Right lobe of liver (tissue), 6 donors: ENCODE measurements at regions not wholly inside any gene's neighbourhood (a gene's known extent, or its start where the extent isn't known, plus 50 kb on each side); places are given as distances from the start of the nearest gene placed in this dataset.

Experiments used
- ATAC-seq, 4 donors: fragments of 200-7000 bp; cut with Tn5 transposase; one replicate each; pipeline ENCODE4 v1.9.1; 2020; ENCODE audit warnings: mild to moderate bottlenecking in 4 of 4, moderate library complexity in 4 of 4
- DNase-seq, 3 donors: peaks; one replicate each; pipeline ENCODE4 v3.0.0-alpha.2; 2020
- H3K27ac ChIP-seq, 3 donors: fragments of 200-600 bp; one replicate each; pipeline ENCODE4 v1.8.0; 2022
- H3K27me3 ChIP-seq, 2 donors: fragments of 200-600 bp; one replicate each; pipeline ENCODE4 v1.8.0; 2022
- H3K36me3 ChIP-seq, 4 donors: fragments of 200-600 bp; sonication (generic) in 1 of 4; one replicate each; pipeline versions ENCODE4 v1.5.1 to v1.8.0; 2017 to 2022; ENCODE audit warnings: control low read depth in 1 of 4
- H3K4me1 ChIP-seq, 4 donors: fragments of 200-600 bp; sonication (generic) in 1 of 4; one replicate each; pipeline versions ENCODE4 v1.5.1 to v1.8.0; 2017 to 2022; ENCODE audit warnings: control low read depth in 1 of 4
- H3K4me3 ChIP-seq, 3 donors: fragments of 200-600 bp; one replicate each; pipeline ENCODE4 v1.8.0; 2022
- H3K9me3 ChIP-seq, 4 donors: fragments of 200-600 bp; sonication (generic) in 1 of 4; one replicate each; pipeline versions ENCODE4 v1.5.1 to v1.8.0; 2017 to 2022; ENCODE audit warnings: control low read depth in 1 of 4
- POLR2A ChIP-seq: fragments of 450-650 bp; IDR thresholded peaks from one replicate; pipeline ENCODE4 v1.6.1; 2017; ENCODE audit warnings: antibody characterized with exemption, mild to moderate bottlenecking
- WGBS: methylation state at CpG from one replicate; pipeline ENCODE4 v1.1.6; 2018; ENCODE audit warnings: low coverage, low lambda C conversion rate; ENCODE audit not compliant: insufficient coverage; ENCODE audit errors: missing lambda C conversion rate; 5-methylcytosine and 5-hydroxymethylcytosine counted together
- intact Hi-C, 2 donors: fragments of 100-400 bp; cut with DNase I; formaldehyde crosslinking; loops; one replicate each; pipeline versions ENCODE4 v1.11.2 to v1.14.1; 2022
- TF ChIP-seq, protein P1 (sequence below), 4 donors: fragments of 200-600 bp in 3 of 4; fragments of 450-650 bp in 1 of 4; IDR thresholded peaks; one replicate each; pipeline versions ENCODE4 v1.5.1 to v1.8.0; 2016 to 2022; ENCODE audit warnings: antibody characterized with exemption in 4 of 4, mild to moderate bottlenecking in 2 of 4
- donor health status: DM: no; HTN: yes; CAD: no.
- donor health status: DM: no; HTN: no; CAD: no.
- donor health status: DM: no; HTN: no; CAD: no.
- donor health status: DM: no; HTN: yes; CAD: no.
- donor health status: DM: no; HTN: yes; CAD: no.

- TF ChIP-seq, protein P1, sequence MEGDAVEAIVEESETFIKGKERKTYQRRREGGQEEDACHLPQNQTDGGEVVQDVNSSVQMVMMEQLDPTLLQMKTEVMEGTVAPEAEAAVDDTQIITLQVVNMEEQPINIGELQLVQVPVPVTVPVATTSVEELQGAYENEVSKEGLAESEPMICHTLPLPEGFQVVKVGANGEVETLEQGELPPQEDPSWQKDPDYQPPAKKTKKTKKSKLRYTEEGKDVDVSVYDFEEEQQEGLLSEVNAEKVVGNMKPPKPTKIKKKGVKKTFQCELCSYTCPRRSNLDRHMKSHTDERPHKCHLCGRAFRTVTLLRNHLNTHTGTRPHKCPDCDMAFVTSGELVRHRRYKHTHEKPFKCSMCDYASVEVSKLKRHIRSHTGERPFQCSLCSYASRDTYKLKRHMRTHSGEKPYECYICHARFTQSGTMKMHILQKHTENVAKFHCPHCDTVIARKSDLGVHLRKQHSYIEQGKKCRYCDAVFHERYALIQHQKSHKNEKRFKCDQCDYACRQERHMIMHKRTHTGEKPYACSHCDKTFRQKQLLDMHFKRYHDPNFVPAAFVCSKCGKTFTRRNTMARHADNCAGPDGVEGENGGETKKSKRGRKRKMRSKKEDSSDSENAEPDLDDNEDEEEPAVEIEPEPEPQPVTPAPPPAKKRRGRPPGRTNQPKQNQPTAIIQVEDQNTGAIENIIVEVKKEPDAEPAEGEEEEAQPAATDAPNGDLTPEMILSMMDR (IDR thresholded peaks at IDR 0.05) = no peak
- TF ChIP-seq POLR2A = no peak
- ATAC-seq (no peak), DNase-seq (no peak)
- WGBS = 73% methylated on average over 1 of the region's 1 CpG
- Histone ChIP-seq H3K9me3 (no peaks in the 10 kb centered on the region), H3K4me3 (no peak overlapping the region), H3K4me1 (no peaks in the 10 kb centered on the region), H3K36me3 (no peaks in the 10 kb centered on the region), H3K27ac (no peak overlapping the region), H3K27me3 (no peaks in the 10 kb centered on the region)
- intact Hi-C loops = no loop called here
Measured at GRCh38 chr4:36511785-36512184, 230.4 kb downstream of the DTHD1 start.

DNA sequence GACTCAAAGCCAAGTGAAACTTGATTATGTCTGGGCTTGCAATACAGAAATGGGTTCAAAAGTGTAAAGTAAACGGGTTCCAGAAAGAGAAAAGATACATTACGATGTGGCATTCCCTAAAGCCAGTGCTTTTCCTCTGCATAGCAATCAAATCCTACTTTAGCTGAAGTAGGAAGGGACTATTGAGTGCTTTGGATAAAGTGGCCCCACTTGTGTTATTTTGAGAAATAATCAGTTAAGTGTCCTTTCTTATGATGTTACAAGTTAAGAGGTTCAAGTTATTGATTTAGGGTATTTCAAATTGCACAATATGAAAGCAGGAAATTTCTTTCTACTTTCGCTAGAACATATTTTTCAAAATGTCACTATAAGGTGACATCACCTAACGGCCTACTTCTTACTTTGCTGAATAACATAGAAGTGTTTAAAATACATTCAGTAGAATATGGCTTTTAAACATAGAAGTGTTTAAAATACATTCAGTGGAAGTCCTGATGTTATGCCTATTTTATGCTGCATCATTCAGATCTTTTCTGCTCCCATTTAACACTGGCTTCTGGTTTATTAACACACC, 235.2 kb downstream of the DTHD1 start:
- Histone ChIP-seq H3K27me3 (no peaks in the 10 kb centered on the region), H3K9me3 (no peaks in the 10 kb centered on the region), H3K27ac (no peak overlapping the region), H3K36me3 (no peaks in the 10 kb centered on the region), H3K4me1 (no peaks in the 10 kb centered on the region), H3K4me3 (no peak overlapping the region)
- WGBS = 56% methylated on average over 4 of the region's 4 CpGs
- TF ChIP-seq POLR2A = no peak
- TF ChIP-seq, protein P1 (IDR thresholded peaks at IDR 0.05) = no peak
- DNase-seq = no peak
- no peak for ATAC-seq
- intact Hi-C loops = no loop called here

DNA sequence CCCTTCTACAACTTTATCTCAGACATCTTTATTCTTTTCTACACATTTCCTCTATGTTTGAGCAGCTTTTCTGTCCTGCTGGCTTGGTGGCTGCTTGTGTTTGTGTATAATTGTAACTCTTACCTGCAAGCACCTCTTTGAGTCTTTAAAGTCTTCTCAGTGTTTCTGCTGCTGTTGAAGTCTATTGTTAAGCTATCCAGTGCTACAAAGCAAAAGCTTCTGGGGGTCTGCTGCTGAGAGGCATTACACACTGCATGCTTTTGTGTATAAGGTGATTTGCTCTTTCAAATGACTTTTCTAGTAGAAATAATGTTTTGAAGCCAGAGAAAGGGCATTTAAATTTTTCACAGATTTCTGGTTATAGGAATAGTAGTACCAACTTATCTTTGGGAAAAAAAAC, 241.8 kb downstream of the DTHD1 start:
- Histone ChIP-seq H3K4me3 (no peak overlapping the region), H3K9me3 (no peaks in the 10 kb centered on the region), H3K4me1 (no peaks in the 10 kb centered on the region), H3K27me3 (no peaks in the 10 kb centered on the region), H3K27ac (no peak overlapping the region), H3K36me3 (no peaks in the 10 kb centered on the region)
- TF ChIP-seq, protein P1 (IDR thresholded peaks at IDR 0.05) = no peak
- TF ChIP-seq POLR2A = no peak
- no peak for DNase-seq
- intact Hi-C loops = no loop called here
- no peak for ATAC-seq

GRCh38 chr4:36532670-36533379, 251.4 kb downstream of the DTHD1 start:
- Histone ChIP-seq H3K27ac (no peak overlapping the region), H3K4me1 (no peaks in the 10 kb centered on the region), H3K36me3 (no peaks in the 10 kb centered on the region), H3K9me3 (no peaks in the 10 kb centered on the region), H3K27me3 (no peaks in the 10 kb centered on the region), H3K4me3 (no peak overlapping the region)
- ATAC-seq (no peak), DNase-seq (no peak)
- intact Hi-C loops = no loop called here
- TF ChIP-seq, protein P1 (IDR thresholded peaks at IDR 0.05) = no peak
- no peak for TF ChIP-seq POLR2A
- 38% methylated on average over 4 of the region's 4 CpGs for WGBS
